Prostate gland (tissue), 2 donors: ENCODE measurements at regions not wholly inside any gene's neighbourhood (a gene's known extent, or its start where the extent isn't known, plus 50 kb on each side); places are given as distances from the start of the nearest gene placed in this dataset.

Source experiments
- POLR2A ChIP-seq: fragments of 450-650 bp; IDR thresholded peaks from one replicate; pipeline ENCODE4 v1.6.1; 2016; ENCODE audit warnings: antibody characterized with exemption, mild to moderate bottlenecking
- POLR2AphosphoS5 ChIP-seq: sonication (generic); formaldehyde crosslinking; IDR thresholded peaks from one replicate; pipeline ENCODE4 v1.6.1; 2017; ENCODE audit warnings: antibody characterized with exemption
- TF ChIP-seq, protein P1 (sequence below), 4 experiments: fragments of 200-600 bp in 2 of 4; fragments of 450-650 bp in 2 of 4; sonication (generic) in 2 of 4; IDR thresholded peaks; 1 replicate in 3 of 4; 2 replicates in 1 of 4; pipeline ENCODE4 v1.5.1; 2016 to 2019; ENCODE audit warnings: antibody characterized with exemption in 4 of 4, mild to moderate bottlenecking in 2 of 4, moderate library complexity in 2 of 4

DNA sequence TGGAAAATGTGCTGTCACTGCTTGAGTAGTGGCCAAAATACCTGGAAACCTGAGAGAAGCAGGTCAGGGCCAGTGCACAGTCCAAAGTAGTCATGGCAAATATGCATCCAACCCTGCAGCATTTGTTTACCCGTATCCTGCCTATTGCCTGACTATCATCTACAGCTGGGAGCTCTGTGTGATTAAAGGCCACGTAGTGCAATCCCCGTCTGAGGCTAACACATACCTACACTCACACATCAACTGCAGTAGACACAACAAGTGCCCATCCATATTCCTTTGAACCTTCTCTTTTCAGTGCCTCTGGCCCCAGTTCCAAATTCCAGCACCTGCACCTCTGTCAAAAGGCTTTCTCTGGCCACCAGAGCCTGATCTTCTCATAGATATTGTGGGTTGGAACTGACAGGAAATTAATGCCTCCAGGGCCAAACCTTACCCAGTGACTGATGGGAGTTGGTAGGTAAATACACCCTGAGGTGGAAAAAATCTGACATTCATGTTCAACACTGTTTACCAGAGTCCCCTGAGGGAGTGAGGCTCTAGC is 383.0 kb downstream of the SETD4 start:
- TF ChIP-seq, protein P1, sequence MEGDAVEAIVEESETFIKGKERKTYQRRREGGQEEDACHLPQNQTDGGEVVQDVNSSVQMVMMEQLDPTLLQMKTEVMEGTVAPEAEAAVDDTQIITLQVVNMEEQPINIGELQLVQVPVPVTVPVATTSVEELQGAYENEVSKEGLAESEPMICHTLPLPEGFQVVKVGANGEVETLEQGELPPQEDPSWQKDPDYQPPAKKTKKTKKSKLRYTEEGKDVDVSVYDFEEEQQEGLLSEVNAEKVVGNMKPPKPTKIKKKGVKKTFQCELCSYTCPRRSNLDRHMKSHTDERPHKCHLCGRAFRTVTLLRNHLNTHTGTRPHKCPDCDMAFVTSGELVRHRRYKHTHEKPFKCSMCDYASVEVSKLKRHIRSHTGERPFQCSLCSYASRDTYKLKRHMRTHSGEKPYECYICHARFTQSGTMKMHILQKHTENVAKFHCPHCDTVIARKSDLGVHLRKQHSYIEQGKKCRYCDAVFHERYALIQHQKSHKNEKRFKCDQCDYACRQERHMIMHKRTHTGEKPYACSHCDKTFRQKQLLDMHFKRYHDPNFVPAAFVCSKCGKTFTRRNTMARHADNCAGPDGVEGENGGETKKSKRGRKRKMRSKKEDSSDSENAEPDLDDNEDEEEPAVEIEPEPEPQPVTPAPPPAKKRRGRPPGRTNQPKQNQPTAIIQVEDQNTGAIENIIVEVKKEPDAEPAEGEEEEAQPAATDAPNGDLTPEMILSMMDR (IDR thresholded peaks at IDR 0.05): no peak
- TF ChIP-seq POLR2AphosphoS5 (no peak), POLR2A (no peak)
